ENCODE measurements at regions not wholly inside any gene's neighbourhood (a gene's known extent, or its start where the extent isn't known, plus 50 kb on each side); places are given as distances from the start of the nearest gene placed in this dataset.

GRCh38 chr15:37165395-37165794 is 65.0 kb upstream of the MEIS2 start:
- no peak for TF ChIP-seq CTCF (IDR thresholded peaks at IDR 0.05; ENCODE audit: low read depth, low read length)
- no peak for DNase-seq (ENCODE audit: extremely low read depth, low read depth)

- no peak for TF ChIP-seq CTCF (IDR thresholded peaks at IDR 0.05; ENCODE audit: low read depth, low read length)
Observed at GRCh38 chr15:37166402-37166801, 66.1 kb upstream of the MEIS2 start.

GRCh38 chr15:37181339-37181738 is 81.0 kb upstream of the MEIS2 start:
- no peak for TF ChIP-seq CTCF (IDR thresholded peaks at IDR 0.05; ENCODE audit: low read depth, low read length)
- no peak for DNase-seq (ENCODE audit: extremely low read depth, low read depth)

More at GRCh38 chr15:37166402-37166801, 66.1 kb upstream of the MEIS2 start:
- DNase-seq (ENCODE audit: extremely low read depth, low read depth) = no peak

- no peak for TF ChIP-seq CTCF (IDR thresholded peaks at IDR 0.05; ENCODE audit: low read depth, low read length)
- no peak for DNase-seq (ENCODE audit: extremely low read depth, low read depth)
Observed at GRCh38 chr15:37199545-37199944, 99.2 kb upstream of the MEIS2 start.

- TF ChIP-seq CTCF (IDR thresholded peaks at IDR 0.05; ENCODE audit: low read depth, low read length) = no peak
- DNase-seq (ENCODE audit: extremely low read depth, low read depth) = no peak
Observed at GRCh38 chr15:37203050-37203449, 102.7 kb upstream of the MEIS2 start.

GRCh38 chr15:37204692-37205091 is 104.3 kb upstream of the MEIS2 start:
- no peak for DNase-seq (ENCODE audit: extremely low read depth, low read depth)
- no peak for TF ChIP-seq CTCF (IDR thresholded peaks at IDR 0.05; ENCODE audit: low read depth, low read length)

GRCh38 chr15:37206690-37207089 is 106.3 kb upstream of the MEIS2 start:
- TF ChIP-seq CTCF (IDR thresholded peaks at IDR 0.05; ENCODE audit: low read depth, low read length) = no peak
- DNase-seq (ENCODE audit: extremely low read depth, low read depth) = no peak

Measured in AG09319 (cell line).